ENCODE measurements at regions not wholly inside any gene's neighbourhood (a gene's known extent, or its start where the extent isn't known, plus 50 kb on each side); places are given as distances from the start of the nearest gene placed in this dataset.

- DNase-seq = no peak
- TF ChIP-seq CTCF (IDR thresholded peaks at IDR 0.05) = no peak
- Mint-ChIP-seq H3K4me3 (no peak overlapping the region), H3K9me3 (peaks cover 40% of the 10 kb centered on the region), H3K27me3 (ENCODE audit: insufficient read depth) (peaks cover 1% of the 10 kb centered on the region; the same call in 1 of the 2 replicates), H3K27ac (no peak overlapping the region), H3K36me3 (ENCODE audit: low read depth) (no peaks in the 10 kb centered on the region), H3K4me1 (ENCODE audit: low read depth) (no peaks in the 10 kb centered on the region)
Measured at GRCh38 chr3:35549690-35550089, 89.6 kb upstream of the ARPP21 start.

GRCh38 chr3:35562141-35562540, 77.2 kb upstream of the ARPP21 start:
- Mint-ChIP-seq H3K27me3 (ENCODE audit: insufficient read depth) (no peaks in the 10 kb centered on the region; the same call in none of the 2 replicates), H3K4me1 (ENCODE audit: low read depth) (no peaks in the 10 kb centered on the region), H3K4me3 (no peak overlapping the region), H3K36me3 (ENCODE audit: low read depth) (no peaks in the 10 kb centered on the region; the same call in 1 of the 2 replicates), H3K27ac (no peak overlapping the region), H3K9me3 (peaks cover 17% of the 10 kb centered on the region)
- DNase-seq = no peak
- no peak for TF ChIP-seq CTCF (IDR thresholded peaks at IDR 0.05)

DNA sequence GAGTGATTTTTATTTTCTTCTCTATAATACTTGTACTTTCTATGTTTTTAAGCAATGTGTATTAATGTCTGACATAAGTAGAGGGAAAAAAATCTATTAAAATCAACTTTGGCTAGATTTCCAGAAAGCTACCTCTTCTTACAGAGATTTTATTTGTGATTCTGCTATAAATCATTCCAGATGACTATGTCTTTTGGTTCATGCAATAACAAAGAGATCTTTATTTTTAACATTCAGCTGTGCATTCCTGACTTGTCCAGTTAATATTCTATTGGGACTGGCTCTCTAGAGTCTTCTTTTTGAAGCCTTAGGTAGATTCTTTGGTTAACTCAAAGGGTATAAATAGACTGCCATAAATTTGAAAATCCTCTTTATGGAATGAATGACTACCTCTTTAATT, 74.3 kb upstream of the ARPP21 start:
- Mint-ChIP-seq H3K27ac (no peak overlapping the region), H3K4me3 (no peak overlapping the region), H3K4me1 (ENCODE audit: low read depth) (no peaks in the 10 kb centered on the region), H3K9me3 (peaks cover 3% of the 10 kb centered on the region; the same call in 1 of the 2 replicates), H3K27me3 (ENCODE audit: insufficient read depth) (no peaks in the 10 kb centered on the region; the same call in 1 of the 2 replicates), H3K36me3 (ENCODE audit: low read depth) (no peaks in the 10 kb centered on the region)
- TF ChIP-seq CTCF (IDR thresholded peaks at IDR 0.05) = no peak
- no peak for DNase-seq
